RWPE1 (cell line): ENCODE measurements at regions not wholly inside any gene's neighbourhood (a gene's known extent, or its start where the extent isn't known, plus 50 kb on each side); places are given as distances from the start of the nearest gene placed in this dataset.

Experiments
- CTCF ChIA-PET: fragments of 350-600 bp; sonication (Branson Sonifier 250); formaldehyde crosslinking; extraction: SDS; loops from one replicate; lab custom pipeline; 2021; lab: Yijun Ruan, JAX
- POLR2A ChIA-PET: fragments of 400-600 bp; formaldehyde crosslinking; extraction: SDS; loops from one replicate; lab custom pipeline; 2020; ENCODE audit warnings: antibody characterized with exemption; ENCODE audit not compliant: low non-redundant PET; lab: Yijun Ruan, JAX
- DNase-seq: peaks from one replicate; pipeline ENCODE4 v3.0.0; 2012; ENCODE audit warnings: low spot score
- H3K27ac ChIP-seq: fragments of 450-650 bp; 2 replicates; pipeline ENCODE4 v1.5.1; 2017
- TF ChIP-seq, protein P1 (sequence below): fragments of 450-650 bp; conservative IDR thresholded peaks from 2 replicates; pipeline ENCODE4 v1.5.1; 2017; ENCODE audit warnings: low read depth, mild to moderate bottlenecking

DNA sequence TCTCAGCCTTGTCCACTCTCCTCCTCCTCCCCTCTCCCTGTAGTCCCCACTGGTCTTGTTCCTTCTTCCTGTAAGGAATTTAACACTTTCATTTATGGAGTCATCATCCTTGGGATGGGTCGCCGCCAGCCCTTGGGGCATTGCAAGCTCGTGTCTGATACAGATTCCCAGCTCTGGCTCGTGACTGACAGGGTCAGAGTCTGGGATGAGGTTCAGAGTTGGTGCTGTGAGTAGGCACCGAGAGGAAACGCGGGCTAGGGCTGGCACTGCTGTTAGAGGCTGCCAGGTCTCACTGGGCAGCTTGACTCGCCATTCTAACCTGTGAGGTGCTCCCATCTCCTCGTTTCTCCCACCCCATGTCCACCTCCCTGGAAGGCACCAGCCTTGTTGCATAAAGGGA lies 407.0 kb downstream of the SOX9 start:
- POLR2A ChIA-PET = interaction anchor here (0.5 kb wide), 1 partner anchor 32 kb away, joined by 5 read pairs; no protein-coding TSS in a partner anchor
- TF ChIP-seq, protein P1, sequence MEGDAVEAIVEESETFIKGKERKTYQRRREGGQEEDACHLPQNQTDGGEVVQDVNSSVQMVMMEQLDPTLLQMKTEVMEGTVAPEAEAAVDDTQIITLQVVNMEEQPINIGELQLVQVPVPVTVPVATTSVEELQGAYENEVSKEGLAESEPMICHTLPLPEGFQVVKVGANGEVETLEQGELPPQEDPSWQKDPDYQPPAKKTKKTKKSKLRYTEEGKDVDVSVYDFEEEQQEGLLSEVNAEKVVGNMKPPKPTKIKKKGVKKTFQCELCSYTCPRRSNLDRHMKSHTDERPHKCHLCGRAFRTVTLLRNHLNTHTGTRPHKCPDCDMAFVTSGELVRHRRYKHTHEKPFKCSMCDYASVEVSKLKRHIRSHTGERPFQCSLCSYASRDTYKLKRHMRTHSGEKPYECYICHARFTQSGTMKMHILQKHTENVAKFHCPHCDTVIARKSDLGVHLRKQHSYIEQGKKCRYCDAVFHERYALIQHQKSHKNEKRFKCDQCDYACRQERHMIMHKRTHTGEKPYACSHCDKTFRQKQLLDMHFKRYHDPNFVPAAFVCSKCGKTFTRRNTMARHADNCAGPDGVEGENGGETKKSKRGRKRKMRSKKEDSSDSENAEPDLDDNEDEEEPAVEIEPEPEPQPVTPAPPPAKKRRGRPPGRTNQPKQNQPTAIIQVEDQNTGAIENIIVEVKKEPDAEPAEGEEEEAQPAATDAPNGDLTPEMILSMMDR = no peak

DNA sequence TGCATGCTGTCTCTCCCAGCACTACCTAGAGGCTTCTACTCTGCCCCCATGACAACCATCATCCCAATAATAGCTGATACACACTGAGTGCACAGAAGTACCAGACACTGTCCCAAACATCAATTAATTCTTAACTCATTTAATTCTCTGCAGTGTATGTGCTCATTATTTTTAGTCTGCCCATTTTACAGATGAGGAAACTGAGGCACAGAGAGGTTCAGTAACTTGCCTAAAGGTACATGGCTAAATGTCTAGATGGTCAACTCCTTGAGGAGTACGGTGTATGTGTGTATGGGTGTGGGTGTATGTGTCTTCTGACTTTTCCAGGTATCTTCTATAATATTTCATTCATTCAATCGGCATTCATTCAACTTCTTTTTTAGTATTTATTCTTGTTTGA lies 407.9 kb downstream of the SOX9 start:
- CTCF ChIA-PET = interaction anchor here (0.6 kb wide), 1 partner anchor 475 kb away, joined by 5 read pairs; no protein-coding TSS in a partner anchor
- no peak for DNase-seq
- TF ChIP-seq, protein P1 = no peak
- POLR2A ChIA-PET = no interaction called here
- no peak overlapping the region for H3K27ac ChIP-seq

More for the DNA sequence above, 407.0 kb downstream of the SOX9 start:
- H3K27ac ChIP-seq = peak overlapping the region; percentile 4; the same call in 1 of the 2 replicates
- no peak for DNase-seq
- CTCF ChIA-PET = interaction anchor here (0.5 to 0.7 kb wide), 2 partner anchors 42 to 155 kb away, joined by 3 to 5 read pairs; no protein-coding TSS in a partner anchor

DNA sequence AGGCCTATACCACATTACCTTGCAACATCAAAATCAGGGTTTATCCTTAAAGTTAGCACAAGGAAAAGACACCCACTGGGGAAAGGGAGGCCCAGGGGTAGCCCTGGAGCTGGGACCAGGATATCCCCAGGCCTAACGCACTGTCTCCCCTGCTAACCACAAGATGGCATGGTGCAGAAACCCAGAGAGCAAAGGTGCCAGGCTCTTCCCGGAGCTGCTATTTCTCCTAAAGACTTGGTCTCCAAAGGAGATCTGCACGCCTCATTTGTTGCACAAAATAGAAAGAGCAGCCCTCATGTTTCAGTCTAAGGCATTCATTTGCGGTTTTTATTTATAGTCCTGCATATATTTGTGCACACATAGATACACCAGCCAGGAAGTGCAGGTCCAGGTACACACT lies 408.6 kb downstream of the SOX9 start:
- ChIA-PET CTCF (interaction anchor here (0.6 to 0.7 kb wide), 3 partner anchors 23 to 1762 kb away, joined by 3 to 4 read pairs (median 3); no protein-coding TSS in a partner anchor), POLR2A (no interaction called here)
- H3K27ac ChIP-seq = no peak overlapping the region
- DNase-seq = no peak
- TF ChIP-seq, protein P1 = no peak

DNA sequence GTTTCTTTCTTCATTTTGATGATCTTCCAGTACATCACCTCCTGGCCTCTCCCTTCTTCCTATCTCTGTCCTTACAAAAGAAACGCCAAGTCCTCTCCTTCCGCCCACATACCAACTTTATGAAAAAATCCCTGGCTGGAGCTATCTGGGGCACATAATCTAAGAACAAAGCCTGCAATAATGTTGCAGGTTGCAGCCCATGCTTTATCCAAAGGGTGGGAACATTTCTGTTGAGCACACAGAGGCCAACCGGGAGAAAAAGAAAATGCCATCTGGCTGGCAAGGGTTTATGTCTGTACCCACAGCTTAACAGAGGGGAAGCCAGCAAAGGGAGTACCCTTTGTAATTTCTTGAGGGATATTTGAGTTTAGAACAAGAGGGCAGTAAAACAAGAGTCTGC lies 409.6 kb downstream of the SOX9 start:
- no peak overlapping the region for H3K27ac ChIP-seq
- ChIA-PET CTCF (interaction anchor here (0.6 kb wide), 1 partner anchor 367 kb away, joined by 3 read pairs; no protein-coding TSS in a partner anchor), POLR2A (interaction anchor here (0.6 kb wide), 1 partner anchor 9 kb away, joined by 4 read pairs; no protein-coding TSS in a partner anchor)
- TF ChIP-seq, protein P1 = no peak
- no peak for DNase-seq

DNA sequence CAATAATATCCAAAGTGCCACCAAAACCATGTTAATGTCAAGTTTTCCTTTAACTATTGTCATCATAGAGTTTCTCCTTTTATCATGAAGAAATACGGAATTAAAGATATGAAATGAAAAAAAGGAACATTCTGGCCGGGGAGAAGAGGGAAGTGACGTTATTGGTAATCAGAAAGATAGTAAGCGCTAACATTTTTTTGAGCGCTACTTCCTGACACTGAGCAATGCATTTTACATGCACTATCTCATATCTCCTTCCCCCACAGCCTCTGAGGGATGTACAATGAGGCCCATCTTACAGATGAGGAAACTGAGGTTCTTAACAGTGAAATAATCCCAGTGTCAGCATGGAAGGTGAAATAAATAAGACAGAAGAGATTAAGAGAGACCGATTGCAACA lies 410.9 kb downstream of the SOX9 start:
- H3K27ac ChIP-seq = no peak overlapping the region
- TF ChIP-seq, protein P1 = no peak
- POLR2A ChIA-PET = no interaction called here
- CTCF ChIA-PET = interaction anchor here (0.6 kb wide), 2 partner anchors 12 to 687 kb away, joined by 3 to 6 read pairs; no protein-coding TSS in a partner anchor
- no peak for DNase-seq

DNA sequence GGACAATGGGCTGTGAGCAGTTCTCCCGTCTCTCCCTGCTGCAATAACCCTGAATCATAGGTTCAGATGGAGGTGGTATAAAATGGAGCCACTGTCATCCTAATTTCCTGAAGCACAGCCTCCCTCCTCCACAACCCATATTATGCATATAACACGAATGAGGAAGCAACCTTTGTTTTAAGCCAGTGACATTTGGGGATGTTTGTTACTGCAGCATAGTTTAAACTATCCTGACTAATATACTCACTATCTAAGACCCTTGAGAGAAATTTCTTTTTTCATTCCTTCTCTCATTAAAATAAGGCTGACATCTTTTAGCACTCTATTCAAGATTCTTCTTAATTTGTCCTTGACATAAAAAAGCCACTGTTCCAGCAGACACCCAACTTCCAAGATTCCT lies 413.4 kb downstream of the SOX9 start:
- no peak overlapping the region; the same call in 1 of the 2 replicates for H3K27ac ChIP-seq
- DNase-seq = no peak
- TF ChIP-seq, protein P1 = no peak
- POLR2A ChIA-PET = no interaction called here
- CTCF ChIA-PET = no interaction called here
